ENCODE measurements at regions not wholly inside any gene's neighbourhood (a gene's known extent, or its start where the extent isn't known, plus 50 kb on each side); places are given as distances from the start of the nearest gene placed in this dataset.

DNA sequence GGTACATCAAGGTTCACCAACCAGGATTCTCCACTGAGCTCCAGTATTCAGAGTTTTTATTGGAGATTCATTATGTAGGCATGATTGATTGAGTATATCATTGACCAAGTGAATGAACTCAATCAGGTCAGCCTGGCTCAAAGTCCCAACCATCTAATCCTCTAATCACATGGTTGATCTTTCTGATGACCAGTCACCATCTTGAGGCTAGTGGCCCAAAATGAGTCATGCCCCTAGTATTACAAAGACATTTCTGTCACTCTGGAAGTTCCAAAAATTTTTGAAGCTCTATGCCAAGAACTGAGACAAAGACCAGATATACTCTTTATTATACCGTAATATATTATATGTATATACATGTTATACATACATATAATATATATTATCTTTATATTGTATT, 75.9 kb upstream of the ATF7IP start:
- Histone ChIP-seq H3K36me3 (ENCODE audit: insufficient read depth, low read length) (no peaks in the 10 kb centered on the region), H3K4me3 (ENCODE audit: low read length) (no peak overlapping the region), H3K4me1 (ENCODE audit: insufficient read depth, low read length) (no peaks in the 10 kb centered on the region), H3K9me3 (ENCODE audit: low read length) (peaks cover 5% of the 10 kb centered on the region), H2AFZ (ENCODE audit: low read depth, low read length) (no peak overlapping the region), H3K27me3 (ENCODE audit: insufficient read depth, low read length) (no peaks in the 10 kb centered on the region)

DNA sequence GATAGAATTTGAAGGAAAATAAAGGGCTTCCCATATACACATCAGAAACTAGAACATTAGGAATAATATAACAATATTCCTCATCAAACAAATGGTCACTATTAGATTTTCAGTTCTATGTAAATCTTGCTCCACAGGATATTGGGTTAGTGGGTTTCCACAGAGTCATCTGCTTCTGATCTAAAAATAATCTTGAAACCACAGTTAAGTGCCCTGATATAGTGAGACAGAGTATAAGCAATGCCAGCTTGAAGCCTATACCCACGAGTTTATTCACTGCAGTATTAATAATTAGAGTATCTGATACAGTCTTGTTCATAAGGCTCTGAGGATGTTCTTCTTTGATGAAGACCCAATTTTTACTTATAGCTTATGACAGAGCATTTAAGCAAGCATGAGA, 74.5 kb upstream of the ATF7IP start:
- no peak overlapping the region for H2AFZ ChIP-seq (ENCODE audit: low read depth, low read length)
- no peaks in the 10 kb centered on the region for H3K4me1 ChIP-seq (ENCODE audit: insufficient read depth, low read length)
- H3K9me3 ChIP-seq (ENCODE audit: low read length), result peaks cover 8% of the 10 kb centered on the region
- H3K27me3 ChIP-seq (ENCODE audit: insufficient read depth, low read length), result no peaks in the 10 kb centered on the region
- H3K4me3 ChIP-seq (ENCODE audit: low read length), result no peak overlapping the region
- H3K36me3 ChIP-seq (ENCODE audit: insufficient read depth, low read length), result no peaks in the 10 kb centered on the region

DNA sequence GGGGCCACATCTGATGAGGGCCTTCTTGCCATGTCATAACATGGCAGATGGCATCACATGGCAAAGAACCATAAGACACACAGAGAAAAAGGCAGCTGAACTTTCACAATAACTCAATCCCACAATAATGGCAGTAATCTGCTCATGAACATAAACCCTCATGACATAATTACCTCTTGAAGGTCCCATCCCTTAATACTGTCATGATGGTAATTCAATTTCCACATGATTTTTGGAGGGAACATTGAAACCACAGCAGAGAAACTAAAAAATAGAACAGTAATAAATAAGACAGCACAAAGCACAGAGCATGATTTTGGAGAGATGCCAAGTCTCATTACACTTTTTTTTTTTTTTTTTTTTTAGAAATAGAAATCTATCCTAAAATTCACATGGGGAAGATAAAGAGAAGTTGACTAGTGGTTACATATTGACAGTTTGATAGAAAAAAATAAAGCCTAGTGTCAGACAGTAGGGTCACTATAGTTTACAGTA, 61.8 kb upstream of the ATF7IP start:
- H2AFZ ChIP-seq (ENCODE audit: low read depth, low read length), result no peak overlapping the region
- H3K4me3 ChIP-seq (ENCODE audit: low read length), result no peak overlapping the region
- no peaks in the 10 kb centered on the region for H3K27me3 ChIP-seq (ENCODE audit: insufficient read depth, low read length)
- no peaks in the 10 kb centered on the region for H3K4me1 ChIP-seq (ENCODE audit: insufficient read depth, low read length)
- no peaks in the 10 kb centered on the region for H3K36me3 ChIP-seq (ENCODE audit: insufficient read depth, low read length)
- H3K9me3 ChIP-seq (ENCODE audit: low read length), result no peaks in the 10 kb centered on the region

DNA sequence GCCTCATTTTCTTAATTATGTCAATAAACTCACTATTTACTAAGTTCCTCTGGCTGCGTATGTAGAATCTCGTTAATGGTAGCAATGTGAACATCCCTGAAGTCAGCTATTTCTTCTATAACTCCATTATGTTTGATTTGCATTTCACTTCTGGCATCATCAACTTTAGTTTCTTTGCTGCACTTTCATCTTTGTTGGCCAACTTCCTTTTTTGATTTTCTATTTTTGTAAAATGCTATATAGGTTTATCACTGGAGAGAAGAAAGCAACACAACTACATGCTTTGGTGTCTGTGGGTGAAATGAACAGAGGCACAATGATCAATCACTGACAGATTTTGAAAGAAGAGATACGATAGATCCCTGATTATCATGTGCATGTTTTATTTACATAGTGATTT, 58.5 kb upstream of the ATF7IP start:
- no peaks in the 10 kb centered on the region for H3K36me3 ChIP-seq (ENCODE audit: insufficient read depth, low read length)
- no peaks in the 10 kb centered on the region for H3K9me3 ChIP-seq (ENCODE audit: low read length)
- H3K4me3 ChIP-seq (ENCODE audit: low read length), result no peak overlapping the region
- H2AFZ ChIP-seq (ENCODE audit: low read depth, low read length), result no peak overlapping the region
- H3K27me3 ChIP-seq (ENCODE audit: insufficient read depth, low read length), result no peaks in the 10 kb centered on the region
- no peaks in the 10 kb centered on the region for H3K4me1 ChIP-seq (ENCODE audit: insufficient read depth, low read length)

DNA sequence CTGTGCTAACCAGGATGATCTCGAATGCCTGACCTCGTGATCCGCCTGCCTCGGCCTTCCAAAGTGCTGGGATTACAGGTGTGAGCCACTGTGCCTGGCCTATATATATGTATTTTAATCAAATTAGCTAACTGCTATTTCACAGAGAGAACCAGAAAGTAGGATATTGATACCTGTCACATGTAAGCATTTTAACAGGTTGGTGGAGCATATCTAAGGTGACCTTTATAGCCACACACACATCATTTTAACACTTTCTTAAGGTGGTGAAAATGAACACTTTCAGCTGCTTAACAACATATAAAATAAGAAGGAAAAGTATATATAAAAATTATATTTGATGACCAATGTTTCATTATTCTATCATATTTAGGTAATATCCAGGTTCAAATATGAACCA, 57.0 kb upstream of the ATF7IP start:
- H3K27me3 ChIP-seq (ENCODE audit: insufficient read depth, low read length), result no peaks in the 10 kb centered on the region
- no peak overlapping the region for H3K4me3 ChIP-seq (ENCODE audit: low read length)
- H3K36me3 ChIP-seq (ENCODE audit: insufficient read depth, low read length), result no peaks in the 10 kb centered on the region
- no peak overlapping the region for H2AFZ ChIP-seq (ENCODE audit: low read depth, low read length)
- H3K9me3 ChIP-seq (ENCODE audit: low read length), result no peaks in the 10 kb centered on the region
- no peaks in the 10 kb centered on the region for H3K4me1 ChIP-seq (ENCODE audit: insufficient read depth, low read length)

DNA sequence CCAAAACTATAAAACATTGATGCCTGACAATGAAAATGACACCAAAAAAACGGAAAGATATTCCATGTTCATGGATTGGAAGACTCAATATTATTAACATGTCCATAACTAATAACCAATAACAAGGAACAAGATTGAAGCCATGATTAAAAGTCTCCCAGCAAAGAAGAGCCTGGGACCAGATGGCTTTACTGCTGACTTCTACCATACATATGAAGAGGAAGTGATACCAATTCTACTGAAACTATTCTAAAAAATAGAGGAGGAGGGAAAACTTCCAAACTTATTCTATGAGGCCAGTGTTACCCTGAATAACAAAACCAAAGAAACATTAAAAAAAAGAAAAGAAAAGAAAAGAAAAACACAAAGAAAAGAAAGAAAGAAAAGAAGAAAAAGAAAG, 54.6 kb upstream of the ATF7IP start:
- H2AFZ ChIP-seq (ENCODE audit: low read depth, low read length), result no peak overlapping the region
- no peaks in the 10 kb centered on the region for H3K4me1 ChIP-seq (ENCODE audit: insufficient read depth, low read length)
- H3K36me3 ChIP-seq (ENCODE audit: insufficient read depth, low read length), result no peaks in the 10 kb centered on the region
- no peaks in the 10 kb centered on the region for H3K27me3 ChIP-seq (ENCODE audit: insufficient read depth, low read length)
- H3K9me3 ChIP-seq (ENCODE audit: low read length), result no peaks in the 10 kb centered on the region
- no peak overlapping the region for H3K4me3 ChIP-seq (ENCODE audit: low read length)

DNA sequence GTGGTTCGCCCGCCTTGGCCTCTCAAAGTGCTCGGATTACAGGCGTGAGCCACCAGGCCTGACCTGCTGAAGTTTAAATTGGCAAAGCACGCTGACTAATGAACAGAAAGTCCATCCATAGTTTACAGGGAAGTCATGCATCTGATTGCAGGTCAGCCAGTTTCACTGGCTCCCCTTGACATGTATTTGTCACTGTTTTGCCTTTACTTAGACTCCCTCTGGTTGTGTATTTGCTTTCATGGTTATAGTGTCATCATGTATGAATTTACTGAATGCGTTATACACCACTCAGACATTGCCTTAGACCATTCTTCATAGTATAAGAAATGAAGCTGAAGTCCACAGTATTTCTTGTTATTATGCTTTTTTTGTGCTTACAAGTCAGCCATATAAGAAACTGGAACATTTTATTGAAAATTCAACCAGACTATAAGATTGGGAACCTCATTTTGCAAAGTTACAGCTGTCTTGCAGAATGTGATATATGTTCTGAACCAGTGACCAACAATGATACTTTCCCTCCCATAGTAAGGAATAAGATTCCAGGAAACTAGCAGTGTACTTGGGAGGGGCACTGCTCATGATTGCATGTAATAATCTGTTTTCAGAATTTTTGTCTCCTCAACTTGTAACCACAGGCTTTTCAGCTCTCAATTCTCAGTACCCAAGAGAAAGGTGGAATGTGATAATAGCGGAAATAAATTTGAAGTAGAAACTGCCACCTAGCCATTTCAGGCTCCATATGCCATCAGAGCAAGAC, 51.9 kb upstream of the ATF7IP start:
- Histone ChIP-seq H3K36me3 (ENCODE audit: insufficient read depth, low read length) (no peaks in the 10 kb centered on the region), H3K9me3 (ENCODE audit: low read length) (no peaks in the 10 kb centered on the region), H2AFZ (ENCODE audit: low read depth, low read length) (no peak overlapping the region), H3K27me3 (ENCODE audit: insufficient read depth, low read length) (no peaks in the 10 kb centered on the region), H3K4me3 (ENCODE audit: low read length) (no peak overlapping the region), H3K4me1 (ENCODE audit: insufficient read depth, low read length) (no peaks in the 10 kb centered on the region)

DNA sequence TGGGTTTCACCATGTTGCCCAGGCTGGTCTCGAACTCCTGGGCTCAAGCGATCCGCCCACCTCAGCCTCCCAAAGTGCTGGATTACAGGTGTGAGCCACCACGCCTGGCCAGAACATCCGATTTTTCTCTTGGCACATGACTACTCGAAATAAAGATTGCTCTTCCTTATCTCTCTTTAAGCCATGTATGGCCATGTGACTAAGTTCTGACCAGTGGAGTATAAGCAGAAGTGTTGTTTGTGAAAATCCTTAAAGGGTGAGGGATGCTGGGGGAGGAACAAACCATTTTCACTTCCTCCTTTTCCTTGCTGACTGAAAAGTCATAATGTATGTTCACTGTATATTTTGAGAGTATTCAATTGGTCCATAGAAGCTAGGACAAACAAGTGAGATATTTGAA, 50.7 kb upstream of the ATF7IP start:
- Histone ChIP-seq H3K36me3 (ENCODE audit: insufficient read depth, low read length) (no peaks in the 10 kb centered on the region), H3K27me3 (ENCODE audit: insufficient read depth, low read length) (no peaks in the 10 kb centered on the region), H3K4me3 (ENCODE audit: low read length) (no peak overlapping the region), H3K9me3 (ENCODE audit: low read length) (no peaks in the 10 kb centered on the region), H3K4me1 (ENCODE audit: insufficient read depth, low read length) (no peaks in the 10 kb centered on the region), H2AFZ (ENCODE audit: low read depth, low read length) (no peak overlapping the region)

DNA sequence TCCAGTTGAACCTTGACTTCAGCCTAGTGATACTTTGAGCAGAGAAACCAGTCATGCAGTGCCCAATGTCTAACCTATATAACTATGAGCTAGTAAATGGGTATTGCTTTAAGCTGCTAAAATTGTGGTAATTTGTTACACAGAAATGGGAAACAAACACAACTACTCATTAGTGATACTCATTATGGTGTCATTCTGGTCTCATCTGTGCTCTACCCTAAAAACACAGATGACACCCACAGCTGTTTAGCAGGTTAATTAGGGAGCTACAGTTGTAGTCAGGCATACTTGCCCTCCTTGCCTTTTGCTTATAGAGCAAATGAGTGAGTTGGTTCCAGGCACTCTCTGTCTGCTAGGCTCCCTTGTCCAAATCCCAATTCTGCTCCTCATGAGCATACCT, 50.0 kb upstream of the ATF7IP start:
- no peak overlapping the region for H2AFZ ChIP-seq (ENCODE audit: low read depth, low read length)
- no peaks in the 10 kb centered on the region for H3K27me3 ChIP-seq (ENCODE audit: insufficient read depth, low read length)
- no peak overlapping the region for H3K4me3 ChIP-seq (ENCODE audit: low read length)
- H3K9me3 ChIP-seq (ENCODE audit: low read length), result no peaks in the 10 kb centered on the region
- H3K4me1 ChIP-seq (ENCODE audit: insufficient read depth, low read length), result no peaks in the 10 kb centered on the region
- no peaks in the 10 kb centered on the region for H3K36me3 ChIP-seq (ENCODE audit: insufficient read depth, low read length)
